ENCODE measurements at regions not wholly inside any gene's neighbourhood (a gene's known extent, or its start where the extent isn't known, plus 50 kb on each side); places are given as distances from the start of the nearest gene placed in this dataset.

DNA sequence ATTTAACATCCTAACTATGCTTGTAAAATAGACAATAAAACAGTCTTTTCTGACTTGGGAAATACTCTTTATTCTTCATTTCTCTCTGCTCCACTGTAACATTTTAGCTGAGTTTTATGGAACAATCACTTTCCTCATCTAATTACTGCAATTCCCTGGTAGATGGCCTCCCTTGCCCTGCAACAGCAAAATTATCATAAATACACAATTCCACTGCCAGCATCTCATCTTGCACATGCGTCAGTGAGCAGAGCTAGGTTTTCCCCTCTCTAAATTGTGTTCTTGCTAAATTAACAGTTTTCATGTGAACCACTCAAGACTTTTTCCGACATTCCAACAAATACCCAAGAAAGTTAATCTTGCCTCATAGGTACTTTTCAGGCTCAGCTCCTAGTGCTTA, 920.9 kb upstream of the GOT2 start:
- no peaks in the 10 kb centered on the region for H3K4me1 Mint-ChIP-seq (ENCODE audit: low read depth, unreplicated experiment)
- no peak overlapping the region for H3K27ac Mint-ChIP-seq (ENCODE audit: unreplicated experiment)
- no peaks in the 10 kb centered on the region for H3K27me3 Mint-ChIP-seq (ENCODE audit: unreplicated experiment)
- H3K9me3 Mint-ChIP-seq (ENCODE audit: unreplicated experiment): peaks cover 2% of the 10 kb centered on the region
- no peak overlapping the region for H3K4me3 Mint-ChIP-seq (ENCODE audit: unreplicated experiment)
- no peaks in the 10 kb centered on the region for H3K36me3 Mint-ChIP-seq (ENCODE audit: unreplicated experiment)
- no peak for DNase-seq
- TF ChIP-seq, protein P1, sequence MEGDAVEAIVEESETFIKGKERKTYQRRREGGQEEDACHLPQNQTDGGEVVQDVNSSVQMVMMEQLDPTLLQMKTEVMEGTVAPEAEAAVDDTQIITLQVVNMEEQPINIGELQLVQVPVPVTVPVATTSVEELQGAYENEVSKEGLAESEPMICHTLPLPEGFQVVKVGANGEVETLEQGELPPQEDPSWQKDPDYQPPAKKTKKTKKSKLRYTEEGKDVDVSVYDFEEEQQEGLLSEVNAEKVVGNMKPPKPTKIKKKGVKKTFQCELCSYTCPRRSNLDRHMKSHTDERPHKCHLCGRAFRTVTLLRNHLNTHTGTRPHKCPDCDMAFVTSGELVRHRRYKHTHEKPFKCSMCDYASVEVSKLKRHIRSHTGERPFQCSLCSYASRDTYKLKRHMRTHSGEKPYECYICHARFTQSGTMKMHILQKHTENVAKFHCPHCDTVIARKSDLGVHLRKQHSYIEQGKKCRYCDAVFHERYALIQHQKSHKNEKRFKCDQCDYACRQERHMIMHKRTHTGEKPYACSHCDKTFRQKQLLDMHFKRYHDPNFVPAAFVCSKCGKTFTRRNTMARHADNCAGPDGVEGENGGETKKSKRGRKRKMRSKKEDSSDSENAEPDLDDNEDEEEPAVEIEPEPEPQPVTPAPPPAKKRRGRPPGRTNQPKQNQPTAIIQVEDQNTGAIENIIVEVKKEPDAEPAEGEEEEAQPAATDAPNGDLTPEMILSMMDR (IDR thresholded peaks at IDR 0.05; ENCODE audit: partially characterized antibody, unreplicated experiment): no peak

DNA sequence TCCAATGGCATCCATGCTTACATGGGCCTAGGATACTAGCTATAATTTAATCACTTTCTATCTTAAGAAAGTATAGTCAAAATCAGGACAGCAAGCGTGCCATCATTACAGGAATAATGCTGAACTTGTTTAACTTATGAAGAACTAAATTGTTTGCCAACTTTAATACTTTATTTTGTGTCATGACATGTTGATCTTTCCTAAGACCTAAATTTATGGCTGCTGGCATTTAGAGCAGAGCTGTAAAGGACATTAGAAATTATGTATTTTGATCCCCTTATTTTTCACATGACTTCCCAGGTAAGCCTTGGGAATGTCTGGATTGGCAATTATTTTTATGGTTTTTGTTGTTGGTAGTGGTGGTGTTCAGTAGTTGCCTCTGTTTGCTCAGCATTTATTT, 920.3 kb upstream of the GOT2 start:
- TF ChIP-seq, protein P1 (IDR thresholded peaks at IDR 0.05; ENCODE audit: partially characterized antibody, unreplicated experiment): no peak
- Mint-ChIP-seq H3K4me1 (ENCODE audit: low read depth, unreplicated experiment) (no peaks in the 10 kb centered on the region), H3K27ac (ENCODE audit: unreplicated experiment) (no peak overlapping the region), H3K4me3 (ENCODE audit: unreplicated experiment) (no peak overlapping the region), H3K27me3 (ENCODE audit: unreplicated experiment) (no peaks in the 10 kb centered on the region), H3K9me3 (ENCODE audit: unreplicated experiment) (peaks cover 2% of the 10 kb centered on the region), H3K36me3 (ENCODE audit: unreplicated experiment) (no peaks in the 10 kb centered on the region)
- no peak for DNase-seq

DNA sequence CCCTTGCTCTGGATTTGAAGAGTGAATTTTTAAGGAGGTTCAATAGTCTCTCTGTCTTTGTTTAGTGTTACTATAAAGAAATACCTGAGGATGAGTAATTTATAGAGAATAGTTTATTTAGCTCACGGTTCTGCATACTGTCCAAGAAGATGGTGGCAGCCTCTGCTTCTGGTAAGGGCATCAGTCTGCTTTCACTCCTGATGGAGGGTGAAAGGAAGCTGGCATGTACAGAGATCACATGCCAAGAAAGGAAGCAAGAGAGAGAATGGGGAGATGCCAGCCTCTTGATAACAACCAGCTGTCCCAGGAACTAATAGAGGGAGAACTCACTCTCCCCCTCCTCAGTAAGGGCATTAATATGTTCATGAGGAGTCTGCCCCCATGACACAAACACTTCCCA, 917.5 kb upstream of the GOT2 start:
- peaks cover 2% of the 10 kb centered on the region for H3K9me3 Mint-ChIP-seq (ENCODE audit: unreplicated experiment)
- H3K4me3 Mint-ChIP-seq (ENCODE audit: unreplicated experiment): no peak overlapping the region
- peaks cover 7% of the 10 kb centered on the region for H3K36me3 Mint-ChIP-seq (ENCODE audit: unreplicated experiment)
- H3K27me3 Mint-ChIP-seq (ENCODE audit: unreplicated experiment): no peaks in the 10 kb centered on the region
- TF ChIP-seq, protein P1 (IDR thresholded peaks at IDR 0.05; ENCODE audit: partially characterized antibody, unreplicated experiment): no peak
- no peak for DNase-seq
- no peaks in the 10 kb centered on the region for H3K4me1 Mint-ChIP-seq (ENCODE audit: low read depth, unreplicated experiment)
- no peak overlapping the region for H3K27ac Mint-ChIP-seq (ENCODE audit: unreplicated experiment)

DNA sequence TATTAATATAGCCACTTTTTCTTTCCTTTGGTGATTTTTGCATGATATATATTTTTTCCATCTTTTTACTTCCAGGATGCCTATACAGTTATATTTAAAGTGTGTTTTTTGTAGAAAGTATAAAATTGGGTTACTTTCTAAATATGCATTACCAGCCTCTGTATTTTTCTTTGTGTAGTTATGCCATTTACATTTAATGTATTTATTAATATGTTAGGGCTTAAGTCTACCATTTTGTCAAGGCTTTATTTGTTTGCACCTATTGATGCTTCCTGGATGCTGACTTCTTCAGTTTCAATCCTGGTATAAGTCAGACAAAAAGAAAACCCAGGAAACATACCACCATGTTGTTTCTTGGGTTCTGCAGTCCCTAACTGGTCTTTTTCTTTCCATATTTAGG, 911.1 kb upstream of the GOT2 start:
- DNase-seq: no peak
- no peak overlapping the region for H3K27ac Mint-ChIP-seq (ENCODE audit: unreplicated experiment)
- H3K4me1 Mint-ChIP-seq (ENCODE audit: low read depth, unreplicated experiment): no peaks in the 10 kb centered on the region
- H3K4me3 Mint-ChIP-seq (ENCODE audit: unreplicated experiment): no peak overlapping the region
- TF ChIP-seq, protein P1 (IDR thresholded peaks at IDR 0.05; ENCODE audit: partially characterized antibody, unreplicated experiment): no peak
- peaks cover 3% of the 10 kb centered on the region for H3K9me3 Mint-ChIP-seq (ENCODE audit: unreplicated experiment)
- peaks cover 7% of the 10 kb centered on the region for H3K36me3 Mint-ChIP-seq (ENCODE audit: unreplicated experiment)
- H3K27me3 Mint-ChIP-seq (ENCODE audit: unreplicated experiment): no peaks in the 10 kb centered on the region

DNA sequence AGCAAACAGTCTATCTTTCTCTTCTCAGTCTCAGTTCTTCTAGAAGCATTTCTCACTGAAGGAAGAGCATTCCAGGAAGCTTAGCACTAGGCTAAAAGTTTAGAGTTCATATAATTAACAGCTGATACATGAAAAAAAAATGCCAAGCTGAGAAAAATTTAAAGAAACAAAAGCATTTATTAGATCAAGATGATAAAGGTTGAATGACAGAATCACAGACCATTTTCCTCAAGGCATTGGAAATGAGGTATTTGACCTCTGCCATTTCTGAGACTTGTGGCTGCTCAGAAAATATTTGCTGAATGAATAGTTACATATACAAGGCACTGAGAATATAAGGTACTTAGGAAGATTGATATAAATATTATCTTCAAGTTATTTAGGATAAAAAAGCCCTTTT, 901.6 kb upstream of the GOT2 start:
- no peaks in the 10 kb centered on the region for H3K27me3 Mint-ChIP-seq (ENCODE audit: unreplicated experiment)
- H3K4me1 Mint-ChIP-seq (ENCODE audit: low read depth, unreplicated experiment): no peaks in the 10 kb centered on the region
- no peak for DNase-seq
- TF ChIP-seq, protein P1 (IDR thresholded peaks at IDR 0.05; ENCODE audit: partially characterized antibody, unreplicated experiment): no peak
- H3K27ac Mint-ChIP-seq (ENCODE audit: unreplicated experiment): no peak overlapping the region
- H3K36me3 Mint-ChIP-seq (ENCODE audit: unreplicated experiment): no peaks in the 10 kb centered on the region
- H3K4me3 Mint-ChIP-seq (ENCODE audit: unreplicated experiment): no peak overlapping the region
- no peaks in the 10 kb centered on the region for H3K9me3 Mint-ChIP-seq (ENCODE audit: unreplicated experiment)

All from glutamatergic neuron (in vitro differentiated cells).